GM12875 (cell line): ENCODE measurements at regions not wholly inside any gene's neighbourhood (a gene's known extent, or its start where the extent isn't known, plus 50 kb on each side); places are given as distances from the start of the nearest gene placed in this dataset.

Experiments used
- H3K4me3 ChIP-seq: one replicate; pipeline ENCODE4 v1.5.1; 2011; ENCODE audit warnings: low read depth, low read length, control low read depth
- TF ChIP-seq, protein P1 (sequence below): IDR thresholded peaks from 2 replicates; pipeline ENCODE4 v1.5.1; 2011; ENCODE audit warnings: low read depth, mild to moderate bottlenecking, control low read depth, inconsistent platforms, low read length, moderate library complexity, borderline replicate concordance; ENCODE audit not compliant: insufficient read depth

DNA sequence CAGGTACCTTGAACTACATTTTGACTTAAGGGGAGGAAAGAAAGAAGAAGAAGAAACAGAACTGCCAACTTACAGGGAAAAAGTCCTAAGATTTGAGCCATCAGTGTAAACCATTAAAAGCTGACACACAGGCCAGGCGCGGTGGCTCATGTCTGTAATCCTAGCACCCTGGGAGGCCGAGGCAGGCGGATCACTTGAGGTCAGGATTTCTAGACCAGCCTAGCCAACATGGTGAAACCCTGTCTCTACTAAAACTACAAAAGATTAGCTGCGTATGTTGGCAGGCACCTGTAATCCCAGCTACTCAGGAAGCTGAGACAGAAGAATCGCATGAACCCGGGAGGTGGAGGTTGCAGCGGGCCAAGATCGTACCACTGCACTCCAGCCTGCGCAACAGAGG is 389.7 kb upstream of the FAM241A start:
- TF ChIP-seq, protein P1, sequence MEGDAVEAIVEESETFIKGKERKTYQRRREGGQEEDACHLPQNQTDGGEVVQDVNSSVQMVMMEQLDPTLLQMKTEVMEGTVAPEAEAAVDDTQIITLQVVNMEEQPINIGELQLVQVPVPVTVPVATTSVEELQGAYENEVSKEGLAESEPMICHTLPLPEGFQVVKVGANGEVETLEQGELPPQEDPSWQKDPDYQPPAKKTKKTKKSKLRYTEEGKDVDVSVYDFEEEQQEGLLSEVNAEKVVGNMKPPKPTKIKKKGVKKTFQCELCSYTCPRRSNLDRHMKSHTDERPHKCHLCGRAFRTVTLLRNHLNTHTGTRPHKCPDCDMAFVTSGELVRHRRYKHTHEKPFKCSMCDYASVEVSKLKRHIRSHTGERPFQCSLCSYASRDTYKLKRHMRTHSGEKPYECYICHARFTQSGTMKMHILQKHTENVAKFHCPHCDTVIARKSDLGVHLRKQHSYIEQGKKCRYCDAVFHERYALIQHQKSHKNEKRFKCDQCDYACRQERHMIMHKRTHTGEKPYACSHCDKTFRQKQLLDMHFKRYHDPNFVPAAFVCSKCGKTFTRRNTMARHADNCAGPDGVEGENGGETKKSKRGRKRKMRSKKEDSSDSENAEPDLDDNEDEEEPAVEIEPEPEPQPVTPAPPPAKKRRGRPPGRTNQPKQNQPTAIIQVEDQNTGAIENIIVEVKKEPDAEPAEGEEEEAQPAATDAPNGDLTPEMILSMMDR, result no peak
- no peak overlapping the region for H3K4me3 ChIP-seq

- TF ChIP-seq, protein P1, result no peak
- H3K4me3 ChIP-seq, result no peak overlapping the region
Observed at GRCh38 chr4:111761531-111761930, 383.7 kb upstream of the FAM241A start.

GRCh38 chr4:111770514-111770913 is 374.7 kb upstream of the FAM241A start:
- TF ChIP-seq, protein P1, result no peak
- no peak overlapping the region for H3K4me3 ChIP-seq

DNA sequence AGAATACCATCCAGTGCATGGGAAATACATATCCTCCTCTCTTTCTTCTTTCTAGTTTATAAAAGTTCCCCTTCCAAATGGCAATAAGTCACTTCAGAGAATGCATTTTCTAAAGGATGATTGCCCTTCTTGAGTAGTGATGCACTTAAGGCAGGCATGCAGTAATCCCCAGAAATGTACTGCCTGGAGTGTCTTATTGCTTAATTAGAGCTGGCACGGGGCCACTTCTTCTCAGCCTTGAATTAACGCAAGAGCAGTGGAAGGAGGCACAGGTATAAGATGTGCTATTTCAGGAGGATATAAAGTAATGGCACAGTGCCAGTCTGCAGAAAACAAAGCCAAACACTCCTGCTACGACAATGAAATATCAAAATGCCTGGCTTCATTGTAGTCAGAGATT is 371.4 kb upstream of the FAM241A start:
- no peak overlapping the region for H3K4me3 ChIP-seq
- TF ChIP-seq, protein P1, result no peak

DNA sequence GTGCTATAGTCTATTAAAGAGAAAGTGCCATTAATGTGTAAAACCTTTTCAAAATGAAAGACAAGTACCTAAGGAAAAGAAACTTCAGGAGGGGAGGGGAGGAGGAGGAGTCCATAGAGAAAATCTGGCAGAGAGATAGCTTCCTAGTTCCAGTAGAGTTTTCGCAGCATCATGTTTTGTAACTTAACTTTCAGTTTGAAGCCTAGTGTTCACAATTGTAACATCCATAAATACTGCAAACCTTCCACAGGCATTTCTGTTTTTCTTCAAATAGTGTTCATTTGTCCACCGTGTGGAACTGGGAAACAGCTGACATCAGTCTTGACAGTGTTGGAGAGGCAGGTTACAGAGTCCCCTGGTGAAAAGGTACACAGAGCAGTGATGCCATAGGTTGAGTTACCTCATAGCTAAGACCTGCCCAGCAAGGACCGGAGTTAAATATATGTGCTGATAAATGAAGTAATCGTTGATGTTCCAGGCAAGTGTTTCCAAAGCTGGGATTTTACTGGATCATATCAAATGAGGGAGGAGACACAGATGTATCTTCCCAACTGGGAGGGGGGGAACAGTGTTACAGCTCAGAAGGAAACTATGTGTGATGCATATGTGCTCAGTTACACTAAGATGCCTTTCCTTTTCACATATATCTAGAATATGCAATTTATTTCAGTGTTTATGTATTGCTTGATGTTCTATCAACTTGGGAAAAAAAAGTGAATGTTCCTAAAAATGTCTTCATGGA is 369.5 kb upstream of the FAM241A start:
- no peak overlapping the region for H3K4me3 ChIP-seq
- TF ChIP-seq, protein P1, result no peak

GRCh38 chr4:111776561-111776960 is 368.7 kb upstream of the FAM241A start:
- H3K4me3 ChIP-seq, result no peak overlapping the region
- TF ChIP-seq, protein P1, result no peak

- TF ChIP-seq, protein P1, result no peak
Observed at GRCh38 chr4:111778543-111778942, 366.7 kb upstream of the FAM241A start.

More at GRCh38 chr4:111778543-111778942, 366.7 kb upstream of the FAM241A start:
- no peak overlapping the region for H3K4me3 ChIP-seq
